IMR-90 (cell line): ENCODE measurements at regions not wholly inside any gene's neighbourhood (a gene's known extent, or its start where the extent isn't known, plus 50 kb on each side); places are given as distances from the start of the nearest gene placed in this dataset.

Source experiments
- ATAC-seq: fragments of 200-7000 bp; cut with Tn5 transposase; 2 replicates; pipeline ENCODE4 v1.9.1; 2020; ENCODE audit warnings: low read depth, mild to moderate bottlenecking, moderate library complexity
- BruUV-seq: library from RNA; stranded (reverse); fragments of 400-500 nt; replicated peaks from 2 replicates; lab custom pipeline; 2021; lab: Mats Ljungman, UMichigan
- CTCF ChIA-PET: fragments of 300-600 bp; formaldehyde crosslinking; extraction: SDS; loops from one replicate; lab custom pipeline; 2021; ENCODE audit warnings: antibody characterized with exemption; lab: Yijun Ruan, JAX
- POLR2A ChIA-PET: fragments of 300-600 bp; sonication (Branson Sonifier 250); formaldehyde crosslinking; loops from one replicate; lab custom pipeline; 2022; ENCODE audit warnings: antibody characterized with exemption; ENCODE audit not compliant: unreplicated experiment; lab: Charles Lee
- DNase-seq: peaks from one replicate; pipeline ENCODE4 v3.0.0; 2013
- H2AFZ ChIP-seq: replicated peaks from 2 replicates; pipeline ENCODE3; 2013; ENCODE audit warnings: low read length, mild to moderate bottlenecking; ENCODE audit not compliant: poor library complexity
- H2AK5ac ChIP-seq: 2 replicates; pipeline ENCODE4 v1.6.1; 2013; ENCODE audit warnings: low read depth, low read length, inconsistent platforms
- H2AK9ac ChIP-seq: replicated peaks from 2 replicates; pipeline ENCODE3; 2013; ENCODE audit warnings: mild to moderate bottlenecking, low read depth, low read length, moderate library complexity; ENCODE audit not compliant: poor library complexity
- H2BK120ac ChIP-seq: 2 replicates; pipeline ENCODE4 v1.6.1; 2013; ENCODE audit warnings: low read depth, low read length, inconsistent platforms
- H2BK15ac ChIP-seq: 3 replicates; pipeline ENCODE4 v1.6.1; 2013; ENCODE audit warnings: low read depth, low read length, inconsistent platforms
- H2BK20ac ChIP-seq: 2 replicates; pipeline ENCODE4 v1.6.1; 2013; ENCODE audit warnings: low read depth, mild to moderate bottlenecking, inconsistent platforms, low read length, moderate library complexity
- H2BK5ac ChIP-seq: 2 replicates; pipeline ENCODE4 v1.6.1; 2013; ENCODE audit warnings: mild to moderate bottlenecking, low read depth, low read length, inconsistent platforms; ENCODE audit not compliant: poor library complexity, severe bottlenecking
- H3K14ac ChIP-seq: replicated peaks from 2 replicates; pipeline ENCODE4 v1.6.1; 2013; ENCODE audit warnings: low read depth, low read length, inconsistent platforms
- H3K18ac ChIP-seq: 2 replicates; pipeline ENCODE4 v1.6.1; 2013; ENCODE audit warnings: low read depth, low read length, control low read depth
- H3K23ac ChIP-seq: 2 replicates; pipeline ENCODE4 v1.6.1; 2013; ENCODE audit warnings: low read depth, low read length, inconsistent platforms
- H3K27ac ChIP-seq: 2 replicates; pipeline ENCODE4 v1.5.1; 2013; ENCODE audit warnings: mild to moderate bottlenecking, control low read depth, low read length; ENCODE audit not compliant: insufficient read depth
- H3K27me3 ChIP-seq: 2 replicates; pipeline ENCODE4 v1.6.1; 2013; ENCODE audit warnings: low read length; ENCODE audit not compliant: control insufficient read depth, insufficient read depth
- H3K36me3 ChIP-seq: 2 replicates; pipeline ENCODE4 v1.6.1; 2013; ENCODE audit warnings: low read length, mixed read lengths; ENCODE audit not compliant: control insufficient read depth, insufficient read depth
- H3K4ac ChIP-seq: 2 replicates; pipeline ENCODE4 v1.6.1; 2013; ENCODE audit warnings: low read depth, low read length, inconsistent platforms
- H3K4me1 ChIP-seq: 2 replicates; pipeline ENCODE4 v1.6.1; 2013; ENCODE audit warnings: low read length, mixed read lengths; ENCODE audit not compliant: control insufficient read depth, insufficient read depth
- H3K4me2 ChIP-seq: 2 replicates; pipeline ENCODE4 v1.6.1; 2013; ENCODE audit warnings: low read depth, mild to moderate bottlenecking, control low read depth, low read length, moderate library complexity
- H3K4me3 ChIP-seq: 2 replicates; pipeline ENCODE4 v1.5.1; 2013; ENCODE audit warnings: low read depth, mild to moderate bottlenecking, control low read depth, low read length, moderate library complexity; ENCODE audit not compliant: insufficient read depth
- H3K56ac ChIP-seq: 2 replicates; pipeline ENCODE4 v1.6.1; 2013; ENCODE audit warnings: low read length, inconsistent platforms; ENCODE audit not compliant: insufficient read depth; ENCODE audit errors: extremely low read depth
- H3K79me1 ChIP-seq, 2 experiments: 2 replicates each; pipeline ENCODE4 v1.6.1; 2013; ENCODE audit warnings: low read length in 2 of 2, inconsistent platforms in 1 of 2, low read depth in 1 of 2
- H3K9ac ChIP-seq: 2 replicates; pipeline ENCODE4 v1.6.1; 2013; ENCODE audit warnings: low read depth, low read length, control low read depth
- H3K9me1 ChIP-seq: 2 replicates; pipeline ENCODE4 v1.6.1; 2013; ENCODE audit warnings: low read length, inconsistent platforms; ENCODE audit not compliant: insufficient read depth
- H3K9me3 ChIP-seq: 2 replicates; pipeline ENCODE4 v1.6.1; 2013; ENCODE audit warnings: low read length; ENCODE audit not compliant: control insufficient read depth, insufficient read depth
- H4K20me1 ChIP-seq: 2 replicates; pipeline ENCODE4 v1.6.1; 2013; ENCODE audit warnings: low read length, inconsistent platforms; ENCODE audit not compliant: insufficient read depth
- H4K5ac ChIP-seq: 2 replicates; pipeline ENCODE4 v1.6.1; 2013; ENCODE audit warnings: mild to moderate bottlenecking, low read depth, low read length, control low read depth
- H4K8ac ChIP-seq, 2 experiments: 2 replicates each; pipeline ENCODE4 v1.6.1; 2013; ENCODE audit warnings: low read depth in 2 of 2, low read length in 2 of 2, control low read depth in 1 of 2, inconsistent platforms in 1 of 2
- H4K91ac ChIP-seq: 2 replicates; pipeline ENCODE4 v1.6.1; 2013; ENCODE audit warnings: low read depth, low read length, inconsistent platforms; ENCODE audit not compliant: insufficient read depth
- CEBPB ChIP-seq: IDR thresholded peaks from 2 replicates; pipeline ENCODE4 v1.6.1; 2012; ENCODE audit warnings: low read depth, low read length, improper control_type of control experiment
- CHD1 ChIP-seq: IDR thresholded peaks from 2 replicates; pipeline ENCODE4 v1.6.1; 2012; ENCODE audit warnings: low read depth, low read length, improper control_type of control experiment
- CTCF ChIP-seq: conservative IDR thresholded peaks from 2 replicates; pipeline ENCODE4 v1.5.1; 2012; ENCODE audit warnings: mild to moderate bottlenecking, low read depth, low read length, improper control_type of control experiment
- FOS ChIP-seq: fragments of 150-350 bp; IDR thresholded peaks from 2 replicates; pipeline ENCODE4 v1.6.1; 2016; ENCODE audit warnings: low read depth, low read length
- MAFK ChIP-seq: IDR thresholded peaks from 2 replicates; pipeline ENCODE4 v1.6.1; 2012; ENCODE audit warnings: low read depth, low read length, improper control_type of control experiment
- MAZ ChIP-seq: IDR thresholded peaks from 2 replicates; pipeline ENCODE4 v1.6.1; 2012; ENCODE audit warnings: low read depth, mild to moderate bottlenecking, low read length, improper control_type of control experiment, moderate library complexity, borderline replicate concordance
- MXI1 ChIP-seq: IDR thresholded peaks from 2 replicates; pipeline ENCODE4 v1.6.1; 2012; ENCODE audit warnings: low read depth, mild to moderate bottlenecking, low read length, moderate library complexity, borderline replicate concordance
- NFE2L2 ChIP-seq: fragments of 150-350 bp; IDR thresholded peaks from 2 replicates; pipeline ENCODE4 v1.6.1; 2016; ENCODE audit warnings: low read depth, mild to moderate bottlenecking, low read length
- POLR2A ChIP-seq: IDR thresholded peaks from 2 replicates; pipeline ENCODE4 v1.6.1; 2012; ENCODE audit warnings: mild to moderate bottlenecking, low read depth, low read length
- RAD21 ChIP-seq: IDR thresholded peaks from 2 replicates; pipeline ENCODE4 v1.6.1; 2012; ENCODE audit warnings: low read length, improper control_type of control experiment
- RCOR1 ChIP-seq: IDR thresholded peaks from 2 replicates; pipeline ENCODE4 v1.6.1; 2012; ENCODE audit warnings: mild to moderate bottlenecking, low read length, improper control_type of control experiment; ENCODE audit not compliant: insufficient replicate concordance
- RFX5 ChIP-seq: IDR thresholded peaks from 2 replicates; pipeline ENCODE4 v1.8.0; 2012; ENCODE audit warnings: low read depth, mild to moderate bottlenecking, low read length, moderate library complexity
- SMC3 ChIP-seq: fragments of 150-350 bp; IDR thresholded peaks from 2 replicates; pipeline ENCODE4 v1.6.1; 2016; ENCODE audit warnings: low read depth, mild to moderate bottlenecking, antibody characterized with exemption, low read length, moderate library complexity
- USF2 ChIP-seq: fragments of 150-350 bp; IDR thresholded peaks from 2 replicates; pipeline ENCODE4 v1.6.1; 2017; ENCODE audit warnings: mild to moderate bottlenecking, antibody characterized with exemption, low read length, low read depth
- WGBS, 2 experiments: methylation state at CpG; one replicate each; pipeline versions ENCODE4 v1.1.5 to v1.1.7; 2013; ENCODE audit warnings: missing lambda C conversion rate in 2 of 2; ENCODE audit not compliant: insufficient read length in 1 of 2; ENCODE audit errors: extremely low coverage in 2 of 2; 5-methylcytosine and 5-hydroxymethylcytosine counted together
- dilution Hi-C: fragments of 300-500 bp; cut with HindIII; formaldehyde crosslinking; loops from one replicate; pipeline ENCODE4 v1.14.3; 2018; ENCODE audit warnings: low sequenced_read_pairs; ENCODE audit not compliant: unreplicated experiment
- in situ Hi-C: fragments of 300-500 bp; cut with MboI; formaldehyde crosslinking; loops from 3 replicates; pipeline ENCODE4 v1.14.3; 2019; ENCODE audit warnings: low sequenced_read_pairs, inconsistent platforms, mixed read lengths
- intact Hi-C: fragments of 100-400 bp; cut with micrococcal nuclease; formaldehyde crosslinking; loops from 2 replicates; pipeline ENCODE4 v1.10.0; 2022
- TF ChIP-seq, protein P1 (sequence below): fragments of 150-350 bp; IDR thresholded peaks from 2 replicates; pipeline ENCODE4 v1.6.1; 2016; ENCODE audit warnings: low read depth, mild to moderate bottlenecking, low read length, moderate library complexity, borderline replicate concordance

DNA sequence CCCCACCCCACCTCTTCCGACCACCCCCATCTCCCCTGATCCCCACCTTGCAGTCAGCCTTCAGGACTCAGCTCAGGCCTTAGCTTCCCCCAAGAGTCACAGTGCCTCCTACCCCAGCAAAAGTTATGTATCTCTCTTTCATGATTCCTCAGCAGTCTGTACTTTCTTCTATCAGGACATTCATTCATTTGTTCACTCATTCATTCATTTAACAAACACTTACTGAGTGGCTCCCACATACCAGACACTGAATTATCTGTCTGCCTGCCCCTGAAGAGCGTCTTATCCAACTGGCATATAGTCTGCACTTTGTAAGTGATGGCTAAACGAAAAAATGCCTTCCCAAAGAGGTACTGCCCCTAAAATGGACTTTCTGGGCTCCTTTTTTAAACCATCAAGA lies 114.4 kb upstream of the SLC35F3 start:
- no TSS peak for BruUV-seq

More for the DNA sequence above, 114.4 kb upstream of the SLC35F3 start:
- Histone ChIP-seq H3K9ac (no peak overlapping the region), H3K14ac (no peak overlapping the region), H2BK15ac (no peak overlapping the region), H4K5ac (no peak overlapping the region), H3K79me1 (no peaks in the 10 kb centered on the region), H2BK5ac (no peak overlapping the region), H3K27me3 (no peaks in the 10 kb centered on the region), H2AK5ac (no peak overlapping the region), H3K4ac (no peak overlapping the region), H2BK120ac (no peak overlapping the region), H3K36me3 (no peaks in the 10 kb centered on the region), H2AFZ (no peak overlapping the region), H3K9me1 (no peaks in the 10 kb centered on the region), H2BK20ac (no peak overlapping the region), H3K23ac (no peak overlapping the region), H4K20me1 (no peaks in the 10 kb centered on the region), H3K4me2 (no peak overlapping the region), H4K91ac (no peak overlapping the region), H3K4me3 (no peak overlapping the region), H3K4me1 (no peaks in the 10 kb centered on the region), H3K18ac (no peak overlapping the region), H3K56ac (no peak overlapping the region), H2AK9ac (no peak overlapping the region), H3K9me3 (peaks cover 2% of the 10 kb centered on the region; the same call in 1 of the 2 replicates), H4K8ac (no peak overlapping the region), H3K27ac (no peak overlapping the region)
- no peak for TF ChIP-seq MAFK
- no peak for TF ChIP-seq USF2
- TF ChIP-seq NFE2L2: no peak
- TF ChIP-seq RCOR1: no peak
- no peak for TF ChIP-seq POLR2A
- TF ChIP-seq CHD1: no peak
- no peak for TF ChIP-seq MAZ
- TF ChIP-seq CEBPB: no peak
- TF ChIP-seq SMC3: no peak
- TF ChIP-seq RFX5: no peak
- no peak for TF ChIP-seq RAD21
- TF ChIP-seq, protein P1, sequence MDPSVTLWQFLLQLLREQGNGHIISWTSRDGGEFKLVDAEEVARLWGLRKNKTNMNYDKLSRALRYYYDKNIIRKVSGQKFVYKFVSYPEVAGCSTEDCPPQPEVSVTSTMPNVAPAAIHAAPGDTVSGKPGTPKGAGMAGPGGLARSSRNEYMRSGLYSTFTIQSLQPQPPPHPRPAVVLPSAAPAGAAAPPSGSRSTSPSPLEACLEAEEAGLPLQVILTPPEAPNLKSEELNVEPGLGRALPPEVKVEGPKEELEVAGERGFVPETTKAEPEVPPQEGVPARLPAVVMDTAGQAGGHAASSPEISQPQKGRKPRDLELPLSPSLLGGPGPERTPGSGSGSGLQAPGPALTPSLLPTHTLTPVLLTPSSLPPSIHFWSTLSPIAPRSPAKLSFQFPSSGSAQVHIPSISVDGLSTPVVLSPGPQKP: no peak
- TF ChIP-seq MXI1: no peak
- TF ChIP-seq CTCF: no peak
- no peak for TF ChIP-seq FOS
- ChIA-PET POLR2A (no interaction called here), CTCF (no interaction called here)
- 80% methylated on average over 1 of the region's 3 CpGs; no CpG with 5 or more reads in 1 of the 2 experiments for WGBS, 2 experiments
- DNase-seq (no peak), ATAC-seq (no peak)
- in situ Hi-C loops (no loop called here), intact Hi-C loops (loop anchor here (2.0 kb wide), 3 partner anchors 349 to 483 kb away; no protein-coding TSS in a partner anchor), dilution Hi-C loops (no loop called here)
